H9 (cell line): ENCODE measurements at regions not wholly inside any gene's neighbourhood (a gene's known extent, or its start where the extent isn't known, plus 50 kb on each side); places are given as distances from the start of the nearest gene placed in this dataset.

Source experiments
- DNase-seq: peaks from one replicate; pipeline ENCODE4 v3.0.0-alpha.2; 2017
- H2AFZ ChIP-seq: one replicate; pipeline ENCODE4 v1.6.1; 2013; ENCODE audit warnings: mild to moderate bottlenecking, low read length, control low read depth, moderate library complexity
- H2AK5ac ChIP-seq: 2 replicates; pipeline ENCODE4 v1.6.1; 2013; ENCODE audit warnings: low read length, control low read depth, mixed read lengths; ENCODE audit not compliant: insufficient read length
- H2BK120ac ChIP-seq: one replicate; pipeline ENCODE4 v1.6.1; 2013; ENCODE audit warnings: low read depth, mild to moderate bottlenecking, low read length, control low read depth, inconsistent platforms; ENCODE audit not compliant: poor library complexity, severe bottlenecking
- H2BK12ac ChIP-seq: 2 replicates; pipeline ENCODE4 v1.6.1; 2013; ENCODE audit warnings: low read length, control low read depth, mixed read lengths, low read depth; ENCODE audit not compliant: insufficient read length
- H2BK15ac ChIP-seq: 2 replicates; pipeline ENCODE4 v1.6.1; 2013; ENCODE audit warnings: low read depth, low read length, control low read depth
- H2BK20ac ChIP-seq: one replicate; pipeline ENCODE4 v1.6.1; 2013; ENCODE audit warnings: low read depth, mild to moderate bottlenecking, low read length, control low read depth, inconsistent platforms; ENCODE audit not compliant: poor library complexity, severe bottlenecking
- H2BK5ac ChIP-seq: 2 replicates; pipeline ENCODE4 v1.6.1; 2013; ENCODE audit warnings: low read length, control low read depth, mixed read lengths; ENCODE audit not compliant: insufficient read length
- H3K14ac ChIP-seq: 2 replicates; pipeline ENCODE4 v1.6.1; 2013; ENCODE audit warnings: low read length, control low read depth; ENCODE audit not compliant: insufficient read depth
- H3K18ac ChIP-seq: 2 replicates; pipeline ENCODE4 v1.6.1; 2013; ENCODE audit warnings: low read depth, mild to moderate bottlenecking, mixed read lengths, low read length, control low read depth; ENCODE audit not compliant: insufficient read length
- H3K23ac ChIP-seq: 2 replicates; pipeline ENCODE4 v1.6.1; 2013; ENCODE audit warnings: low read length, control low read depth, mixed read lengths, low read depth; ENCODE audit not compliant: insufficient read length
- H3K23me2 ChIP-seq: 2 replicates; pipeline ENCODE4 v1.6.1; 2013; ENCODE audit warnings: low read depth, mild to moderate bottlenecking, mixed read lengths, low read length, control low read depth; ENCODE audit not compliant: insufficient read length, poor library complexity, severe bottlenecking
- H3K27ac ChIP-seq: 2 replicates; pipeline ENCODE4 v1.5.1; 2013; ENCODE audit warnings: low read length, control low read depth, mixed read lengths, low read depth; ENCODE audit not compliant: insufficient read length
- H3K27me3 ChIP-seq: 2 replicates; pipeline ENCODE4 v1.6.1; 2013; ENCODE audit warnings: low read length, control low read depth, inconsistent platforms; ENCODE audit not compliant: insufficient read depth
- H3K4ac ChIP-seq: 2 replicates; pipeline ENCODE4 v1.6.1; 2013; ENCODE audit warnings: low read depth, mild to moderate bottlenecking, control low read depth, inconsistent platforms, low read length, moderate library complexity
- H3K4me1 ChIP-seq: 2 replicates; pipeline ENCODE4 v1.6.1; 2013; ENCODE audit warnings: low read length, control low read depth, inconsistent platforms; ENCODE audit not compliant: insufficient read depth
- H3K4me2 ChIP-seq: 2 replicates; pipeline ENCODE4 v1.6.1; 2013; ENCODE audit warnings: low read length, control low read depth, mixed read lengths; ENCODE audit not compliant: insufficient read length, insufficient read depth
- H3K56ac ChIP-seq: 2 replicates; pipeline ENCODE4 v1.6.1; 2013; ENCODE audit warnings: low read depth, mild to moderate bottlenecking, mixed read lengths, low read length, control low read depth; ENCODE audit not compliant: insufficient read length
- H3K79me1 ChIP-seq: 2 replicates; pipeline ENCODE4 v1.6.1; 2013; ENCODE audit warnings: low read depth, mild to moderate bottlenecking, moderate library complexity, low read length, control low read depth, inconsistent platforms; ENCODE audit not compliant: insufficient read depth, poor library complexity, severe bottlenecking
- H3K79me2 ChIP-seq: 2 replicates; pipeline ENCODE4 v1.6.1; 2013; ENCODE audit warnings: low read length, control low read depth, inconsistent platforms; ENCODE audit not compliant: insufficient read depth
- H3K9ac ChIP-seq: 2 replicates; pipeline ENCODE4 v1.6.1; 2013; ENCODE audit warnings: low read length, control low read depth, mixed read lengths; ENCODE audit not compliant: insufficient read length; ENCODE audit errors: extremely low read depth
- H3K9me3 ChIP-seq: one replicate; pipeline ENCODE4 v1.6.1; 2013; ENCODE audit warnings: low read depth, low read length, inconsistent platforms; ENCODE audit not compliant: control insufficient read depth
- H3T11ph ChIP-seq: one replicate; pipeline ENCODE4 v1.6.1; 2013; ENCODE audit warnings: mild to moderate bottlenecking, low read length, control low read depth, inconsistent platforms
- H4K20me1 ChIP-seq: one replicate; pipeline ENCODE4 v1.6.1; 2013; ENCODE audit not compliant: control insufficient read depth, insufficient read length, insufficient read depth
- H4K5ac ChIP-seq: 2 replicates; pipeline ENCODE4 v1.6.1; 2013; ENCODE audit warnings: low read depth, mild to moderate bottlenecking, mixed read lengths, low read length, control low read depth; ENCODE audit not compliant: insufficient read length
- H4K8ac ChIP-seq: replicated peaks from 2 replicates; pipeline ENCODE4 v1.6.1; 2013; ENCODE audit warnings: low read length, control low read depth, mixed read lengths, low read depth; ENCODE audit not compliant: insufficient read length
- H4K91ac ChIP-seq: 2 replicates; pipeline ENCODE4 v1.6.1; 2013; ENCODE audit warnings: low read depth, mild to moderate bottlenecking, moderate library complexity, mixed read lengths, low read length, control low read depth; ENCODE audit not compliant: insufficient read length
- H3K27ac Mint-ChIP-seq, 3 experiments: 2 replicates in 2 of 3; 3 replicates in 1 of 3; pipeline ENCODE4 v1.8.0; 2020 to 2021; ENCODE audit warnings: mixed read lengths in 3 of 3, mild to moderate bottlenecking in 1 of 3, moderate library complexity in 1 of 3
- H3K27me3 Mint-ChIP-seq: 2 replicates; pipeline ENCODE4 v1.8.0; 2021; ENCODE audit warnings: low read depth, mild to moderate bottlenecking, moderate library complexity, mixed read lengths
- H3K36me3 Mint-ChIP-seq, 3 experiments: 2 replicates in 2 of 3; 3 replicates in 1 of 3; pipeline ENCODE4 v1.8.0; 2020 to 2021; ENCODE audit warnings: low read depth in 3 of 3, mixed read lengths in 3 of 3; ENCODE audit not compliant: insufficient read depth in 1 of 3
- H3K4me1 Mint-ChIP-seq, 2 experiments: 2 replicates each; pipeline ENCODE4 v1.8.0; 2020; ENCODE audit warnings: mixed read lengths in 2 of 2
- H3K4me3 Mint-ChIP-seq, 2 experiments: 2 replicates in 1 of 2; 3 replicates in 1 of 2; pipeline ENCODE4 v1.8.0; 2020 to 2021; ENCODE audit warnings: mild to moderate bottlenecking in 2 of 2, mixed read lengths in 2 of 2, moderate library complexity in 1 of 2
- H3K9me3 Mint-ChIP-seq, 2 experiments: 2 replicates in 1 of 2; 3 replicates in 1 of 2; pipeline ENCODE4 v1.8.0; 2020; ENCODE audit warnings: mild to moderate bottlenecking in 2 of 2, mixed read lengths in 2 of 2, moderate library complexity in 1 of 2
- WGBS: extraction: QIAGEN DNeasy Blood & Tissue Kit; methylation state at CpG from one replicate; pipeline ENCODE4 v1.1.7; 2013; ENCODE audit warnings: missing lambda C conversion rate, low lambda C conversion rate, mixed read lengths; ENCODE audit not compliant: insufficient read length; ENCODE audit errors: extremely low coverage; 5-methylcytosine and 5-hydroxymethylcytosine counted together
- TF ChIP-seq, protein P1 (sequence below): fragments of 200-600 bp; sonication (generic); conservative IDR thresholded peaks from 3 replicates; pipeline ENCODE4 v1.8.0; 2021; ENCODE audit warnings: antibody characterized with exemption, mild to moderate bottlenecking

DNA sequence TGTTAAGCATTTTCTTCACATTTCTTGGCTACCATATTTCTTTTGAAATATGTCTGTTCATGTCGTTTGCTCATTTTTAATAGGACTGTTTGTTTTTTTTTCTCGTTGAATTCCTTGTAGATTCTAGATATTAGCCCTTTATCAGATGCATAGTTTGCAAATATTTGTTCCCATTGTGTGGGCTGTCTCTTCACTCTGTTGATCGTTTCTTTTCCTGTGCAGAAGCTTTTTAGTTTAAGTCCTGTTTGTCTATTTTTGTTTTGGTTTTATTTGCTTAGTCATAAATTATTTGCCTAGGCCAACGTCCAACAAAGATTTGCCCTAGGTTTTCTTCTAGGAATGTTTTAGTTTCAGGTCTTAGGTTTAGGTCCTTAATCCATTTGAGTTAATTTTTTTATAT lies 1494.7 kb downstream of the SUCLG1 start:
- Mint-ChIP-seq H3K27me3 (no peaks in the 10 kb centered on the region), H3K4me1 (peaks cover 0 to 4% of the 10 kb centered on the region in 2 experiments; a peak in 3 of 4 replicates), H3K4me3 (no peak overlapping the region), H3K36me3 (peaks cover 0 to 12% (median 10%) of the 10 kb centered on the region in 3 experiments; a peak in 4 of 7 replicates), H3K27ac (no peak overlapping the region), H3K9me3 (peaks cover 9 to 13% of the 10 kb centered on the region in 2 experiments; a peak in 4 of 5 replicates)
- Histone ChIP-seq H4K8ac (no peak overlapping the region), H2AFZ (no peak overlapping the region), H3K4me2 (no peak overlapping the region), H2BK5ac (no peak overlapping the region), H3K79me1 (no peaks in the 10 kb centered on the region), H2AK5ac (no peak overlapping the region), H3K79me2 (no peaks in the 10 kb centered on the region), H4K91ac (no peak overlapping the region), H3K4me1 (no peaks in the 10 kb centered on the region), H3K56ac (no peak overlapping the region), H3K18ac (no peak overlapping the region), H2BK20ac (no peak overlapping the region), H3K27ac (no peak overlapping the region), H4K20me1 (no peaks in the 10 kb centered on the region), H4K5ac (no peak overlapping the region), H3K9me3 (no peaks in the 10 kb centered on the region), H2BK12ac (no peak overlapping the region), H2BK15ac (no peak overlapping the region), H3T11ph (no peak overlapping the region), H3K14ac (no peak overlapping the region), H3K9ac (no peak overlapping the region), H3K27me3 (no peaks in the 10 kb centered on the region), H2BK120ac (no peak overlapping the region), H3K4ac (no peak overlapping the region), H3K23ac (no peak overlapping the region), H3K23me2 (no peaks in the 10 kb centered on the region)
- no peak for DNase-seq
- TF ChIP-seq, protein P1, sequence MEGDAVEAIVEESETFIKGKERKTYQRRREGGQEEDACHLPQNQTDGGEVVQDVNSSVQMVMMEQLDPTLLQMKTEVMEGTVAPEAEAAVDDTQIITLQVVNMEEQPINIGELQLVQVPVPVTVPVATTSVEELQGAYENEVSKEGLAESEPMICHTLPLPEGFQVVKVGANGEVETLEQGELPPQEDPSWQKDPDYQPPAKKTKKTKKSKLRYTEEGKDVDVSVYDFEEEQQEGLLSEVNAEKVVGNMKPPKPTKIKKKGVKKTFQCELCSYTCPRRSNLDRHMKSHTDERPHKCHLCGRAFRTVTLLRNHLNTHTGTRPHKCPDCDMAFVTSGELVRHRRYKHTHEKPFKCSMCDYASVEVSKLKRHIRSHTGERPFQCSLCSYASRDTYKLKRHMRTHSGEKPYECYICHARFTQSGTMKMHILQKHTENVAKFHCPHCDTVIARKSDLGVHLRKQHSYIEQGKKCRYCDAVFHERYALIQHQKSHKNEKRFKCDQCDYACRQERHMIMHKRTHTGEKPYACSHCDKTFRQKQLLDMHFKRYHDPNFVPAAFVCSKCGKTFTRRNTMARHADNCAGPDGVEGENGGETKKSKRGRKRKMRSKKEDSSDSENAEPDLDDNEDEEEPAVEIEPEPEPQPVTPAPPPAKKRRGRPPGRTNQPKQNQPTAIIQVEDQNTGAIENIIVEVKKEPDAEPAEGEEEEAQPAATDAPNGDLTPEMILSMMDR = no peak
- WGBS = no CpG with 5 or more reads among the region's 4 CpGs
